ENCODE measurements at regions not wholly inside any gene's neighbourhood (a gene's known extent, or its start where the extent isn't known, plus 50 kb on each side); places are given as distances from the start of the nearest gene placed in this dataset.
"Not testable (repeated sequence)": the region's sequence is repeated elsewhere in the genome, so short reads cannot be mapped to it uniquely, and the experiment has no call there.

DNA sequence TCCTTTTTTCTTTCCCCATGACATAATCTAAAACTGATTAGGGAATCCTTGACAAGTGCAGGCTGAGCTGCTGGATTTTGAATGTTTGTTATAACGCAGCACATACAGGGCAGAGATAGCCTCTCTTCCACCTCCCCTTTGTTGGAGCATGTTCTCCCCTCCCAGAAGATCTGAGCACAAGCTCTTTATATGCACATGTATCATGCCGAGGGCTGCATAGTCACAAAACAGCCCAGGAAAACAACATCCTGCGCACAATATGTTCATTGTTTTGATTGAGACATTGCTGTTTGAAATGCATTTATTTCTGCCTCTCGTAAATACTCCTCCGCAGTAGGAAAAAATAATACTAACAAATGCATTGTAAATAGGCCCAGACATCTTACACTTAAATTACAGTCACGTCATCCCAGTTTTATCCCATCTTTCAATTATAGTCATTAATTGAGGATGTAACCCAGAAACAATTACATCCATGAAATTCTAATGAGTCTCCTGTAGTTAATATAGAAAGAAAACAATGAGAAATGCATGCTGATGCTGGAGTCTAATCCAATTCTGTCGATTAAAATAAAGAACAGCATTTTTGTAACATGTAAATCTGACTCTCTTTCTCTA lies 401.8 kb downstream of the BTG1 start:
- DNase-seq (ENCODE audit: low read depth), result no peak

GRCh38 chr12:91743280-91743679 lies 402.4 kb downstream of the BTG1 start:
- no peak for DNase-seq (ENCODE audit: low read depth)

- no peak for DNase-seq (ENCODE audit: low read depth)
These were observed 403.7 kb downstream of the BTG1 start for GRCh38 chr12:91741932-91742331.

GRCh38 chr12:91733846-91734245 lies 411.8 kb downstream of the BTG1 start:
- not testable (repeated sequence) for DNase-seq (ENCODE audit: low read depth)

GRCh38 chr12:91732086-91732485 lies 413.6 kb downstream of the BTG1 start:
- DNase-seq (ENCODE audit: low read depth), result no peak

- DNase-seq (ENCODE audit: low read depth), result no peak
These were observed 416.1 kb downstream of the BTG1 start for GRCh38 chr12:91729543-91729942.

GRCh38 chr12:91723191-91723590 lies 422.5 kb downstream of the BTG1 start:
- no peak for DNase-seq (ENCODE audit: low read depth)

GRCh38 chr12:91722072-91722471 lies 423.6 kb downstream of the BTG1 start:
- no peak for DNase-seq (ENCODE audit: low read depth)

DNA sequence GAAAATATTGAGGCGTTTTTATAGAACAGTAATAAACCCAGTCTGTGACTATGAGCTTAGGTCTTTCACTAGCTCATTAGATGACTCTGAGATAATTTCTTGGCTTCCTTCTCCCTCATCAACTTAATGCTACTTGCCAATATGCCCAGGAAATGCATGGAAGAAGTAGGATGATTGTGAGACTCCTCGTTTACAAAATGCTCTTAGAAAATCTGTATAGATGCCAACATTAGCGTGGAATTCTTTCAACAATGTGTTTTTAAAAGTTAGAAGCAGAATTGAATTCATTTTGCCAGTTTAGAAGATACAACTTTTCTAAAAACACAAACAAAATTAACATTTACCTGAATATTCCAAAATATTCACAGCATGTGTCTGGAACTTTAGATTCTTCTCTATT lies 424.6 kb downstream of the BTG1 start:
- no peak for DNase-seq (ENCODE audit: low read depth)

GRCh38 chr12:91718326-91718725 lies 427.3 kb downstream of the BTG1 start:
- no peak for DNase-seq (ENCODE audit: low read depth)

GRCh38 chr12:91717804-91718203 lies 427.8 kb downstream of the BTG1 start:
- no peak for DNase-seq (ENCODE audit: low read depth)

DNA sequence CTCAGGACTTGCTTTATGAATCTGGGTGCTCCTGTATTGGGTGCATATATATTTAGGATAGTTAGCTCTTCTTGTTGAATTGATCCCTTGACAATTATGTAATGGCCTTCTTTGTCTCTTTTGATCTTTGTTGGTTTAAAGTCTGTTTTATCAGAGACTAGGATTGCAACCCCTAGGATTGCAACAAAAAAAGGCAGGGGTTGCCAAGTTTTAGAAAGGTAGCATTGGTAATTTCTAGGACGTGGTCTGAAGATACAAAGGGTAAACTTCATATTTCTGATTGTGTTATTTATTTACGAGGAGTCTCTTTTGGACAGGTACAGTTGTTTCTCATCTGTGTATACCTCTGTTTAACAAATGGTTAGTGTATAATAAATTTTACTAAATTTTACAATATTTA lies 433.7 kb downstream of the BTG1 start:
- DNase-seq (ENCODE audit: low read depth), result not testable (repeated sequence)

- no peak for DNase-seq (ENCODE audit: low read depth)
These were observed 439.2 kb downstream of the BTG1 start for GRCh38 chr12:91706466-91706865.

DNA sequence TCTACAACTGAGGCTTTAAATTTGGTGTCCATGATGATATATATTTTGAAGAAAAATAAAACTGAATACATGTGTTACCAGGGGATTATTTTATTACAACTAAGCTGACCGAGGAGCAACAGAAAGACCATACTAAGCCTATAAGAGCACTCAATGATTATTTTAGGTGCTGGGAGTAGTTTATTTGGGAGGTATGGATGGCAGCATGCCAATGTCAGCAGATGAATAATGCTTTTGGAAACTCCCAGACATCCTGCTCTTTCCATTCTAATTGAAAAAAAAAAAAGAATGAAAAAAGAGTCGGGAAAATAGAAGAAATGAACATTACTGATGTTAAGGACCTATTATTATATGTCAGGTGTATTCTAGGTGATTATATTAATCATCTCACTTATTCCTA lies 441.2 kb downstream of the BTG1 start:
- peak; percentile 72 for DNase-seq (ENCODE audit: low read depth)

DNA sequence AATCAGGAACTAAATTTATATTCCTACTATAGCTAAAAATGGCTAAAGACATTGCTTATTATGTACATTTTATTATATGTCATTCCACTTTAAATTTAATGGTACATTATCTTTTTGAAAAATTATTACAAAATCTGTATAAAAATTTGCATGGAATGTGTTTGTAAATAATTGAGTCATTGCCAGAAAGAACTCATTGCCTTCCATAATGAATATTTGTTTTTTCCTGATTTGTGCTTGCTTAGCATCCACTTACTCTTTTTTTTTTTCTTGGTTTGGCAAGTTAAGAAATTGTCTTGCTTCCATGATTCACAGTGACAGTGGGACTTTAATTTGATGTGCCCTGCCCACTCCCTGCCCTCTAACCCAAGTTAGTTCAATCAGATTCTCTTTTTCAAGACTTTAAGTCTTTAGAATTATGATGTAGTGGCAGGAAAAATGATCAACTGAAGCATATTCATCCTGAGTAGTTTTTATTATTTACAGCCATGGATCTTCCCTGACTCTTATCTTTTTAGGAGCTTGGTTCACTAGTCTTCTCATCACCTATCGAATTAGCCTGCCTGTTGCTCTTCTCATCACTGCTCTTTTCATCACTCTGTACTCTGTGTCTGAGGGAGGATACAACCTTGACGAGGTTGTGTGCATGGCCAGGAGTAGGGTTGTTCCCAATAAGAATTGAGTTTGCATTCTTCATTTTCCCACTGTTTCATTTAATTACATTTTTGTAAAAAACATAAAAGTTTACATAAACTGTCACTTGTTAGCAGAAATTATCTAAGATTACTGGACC lies 442.0 kb downstream of the BTG1 start:
- no peak for DNase-seq (ENCODE audit: low read depth)

- no peak for DNase-seq (ENCODE audit: low read depth)
These were observed 442.7 kb downstream of the BTG1 start for GRCh38 chr12:91702843-91703425.

GRCh38 chr12:91695964-91696363 lies 449.7 kb downstream of the BTG1 start:
- DNase-seq (ENCODE audit: low read depth), result no peak

DNA sequence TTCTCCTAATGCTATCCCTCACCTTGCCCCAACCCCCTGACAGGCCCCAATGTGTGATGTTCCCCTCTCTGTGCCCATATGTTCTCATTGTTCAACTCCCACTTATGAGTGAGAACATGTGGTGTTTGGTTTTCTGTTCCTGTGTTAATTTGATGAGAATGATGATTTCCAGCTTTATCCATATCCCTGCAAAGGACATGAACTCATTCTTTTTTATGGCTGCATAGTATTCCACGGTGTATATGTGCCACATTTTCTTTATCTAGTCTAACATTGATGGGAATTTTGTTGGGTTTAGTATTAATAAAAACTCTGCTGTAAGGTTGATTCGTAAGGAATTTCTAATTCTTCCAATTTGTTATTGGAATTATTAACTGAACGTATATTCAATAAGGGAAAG lies 450.2 kb downstream of the BTG1 start:
- DNase-seq (ENCODE audit: low read depth), result not testable (repeated sequence)

GRCh38 chr12:91690531-91690930 lies 455.1 kb downstream of the BTG1 start:
- DNase-seq (ENCODE audit: low read depth), result no peak

GRCh38 chr12:91687052-91688017 lies 458.3 kb downstream of the BTG1 start:
- DNase-seq (ENCODE audit: low read depth), result peak; percentile 51

GRCh38 chr12:91685917-91686316 lies 459.7 kb downstream of the BTG1 start:
- DNase-seq (ENCODE audit: low read depth), result peak; percentile 51

DNA sequence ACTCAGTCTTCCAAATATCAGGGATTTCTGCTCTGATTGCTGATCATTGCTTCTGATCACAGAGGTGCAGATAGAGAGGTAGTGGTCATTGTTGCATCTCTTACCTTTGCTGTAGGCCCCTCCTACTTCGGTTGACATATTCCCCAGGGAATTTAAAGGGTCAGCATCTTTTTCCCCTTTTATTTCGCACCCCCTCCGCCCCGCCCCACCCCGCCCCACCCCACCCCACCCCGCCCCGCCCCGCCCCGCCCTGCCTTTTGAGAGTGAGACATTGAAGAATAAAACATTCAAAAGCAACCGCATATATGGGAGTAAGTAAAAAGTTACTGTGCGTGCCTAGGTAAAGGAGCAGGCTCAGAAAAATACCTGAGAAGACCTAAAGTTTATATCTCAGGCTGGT lies 463.9 kb downstream of the BTG1 start:
- no peak for DNase-seq (ENCODE audit: low read depth)

All from Daoy (cell line).